ENCODE measurements at regions not wholly inside any gene's neighbourhood (a gene's known extent, or its start where the extent isn't known, plus 50 kb on each side); places are given as distances from the start of the nearest gene placed in this dataset.

GRCh38 chr9:82284758-82285157, 296.2 kb downstream of the SPATA31D1 start:
- TF ChIP-seq YY1 (IDR thresholded peaks at IDR 0.05; ENCODE audit: insufficient read depth, insufficient read length) = no peak
- no peak for TF ChIP-seq ZNF274 (IDR thresholded peaks at IDR 0.05; ENCODE audit: low read depth, low read length)
